Esophagus squamous epithelium (tissue), 5 donors: ENCODE measurements at regions not wholly inside any gene's neighbourhood (a gene's known extent, or its start where the extent isn't known, plus 50 kb on each side); places are given as distances from the start of the nearest gene placed in this dataset.

Experiments
- DNase-seq: peaks from one replicate; lab custom pipeline; 2025; lab: John Stamatoyannopoulos, UW
- H3K27ac ChIP-seq, 4 donors: fragments of 200-600 bp; sonication (generic); one replicate each; pipeline ENCODE4 v1.5.1; 2016 to 2019; ENCODE audit warnings: mild to moderate bottlenecking in 1 of 4
- H3K27me3 ChIP-seq, 4 donors: fragments of 200-600 bp; sonication (generic); 1 replicate in 3 of 4; 2 replicates in 1 of 4; pipeline versions ENCODE4 v1.5.1 to v1.6.0; 2017 to 2021; ENCODE audit warnings: antibody characterized with exemption in 1 of 4
- H3K36me3 ChIP-seq, 3 donors: fragments of 200-600 bp; sonication (generic); one replicate each; pipeline ENCODE4 v1.5.1; 2016 to 2019
- H3K4me1 ChIP-seq, 3 donors: fragments of 200-600 bp; sonication (generic); one replicate each; pipeline ENCODE4 v1.5.1; 2017 to 2019
- H3K4me3 ChIP-seq, 4 donors: fragments of 200-600 bp; sonication (generic); 1 replicate in 3 of 4; 2 replicates in 1 of 4; pipeline ENCODE4 v1.5.1; 2016 to 2019; ENCODE audit warnings: mild to moderate bottlenecking in 2 of 4, moderate library complexity in 1 of 4
- H3K9me3 ChIP-seq, 3 donors: fragments of 200-600 bp; sonication (generic); one replicate each; pipeline ENCODE4 v1.5.1; 2016 to 2019
- CTCF ChIP-seq, 6 experiments: fragments of 450-650 bp in 4 of 6; fragments of 200-600 bp in 2 of 6; sonication (generic) in 2 of 6; IDR thresholded peaks; one replicate each; pipeline ENCODE4 v1.5.1; 2016 to 2019; ENCODE audit warnings: antibody characterized with exemption in 6 of 6, mild to moderate bottlenecking in 4 of 6, moderate library complexity in 4 of 6
- POLR2A ChIP-seq, 4 donors: fragments of 450-650 bp; IDR thresholded peaks; one replicate each; pipeline ENCODE4 v1.6.1; 2017; ENCODE audit warnings: antibody characterized with exemption in 4 of 4, mild to moderate bottlenecking in 4 of 4, moderate library complexity in 3 of 4
- WGBS, 2 donors: methylation state at CpG; one replicate each; pipeline ENCODE4 v1.1.5; 2018; 5-methylcytosine and 5-hydroxymethylcytosine counted together
- intact Hi-C: fragments of 100-400 bp; cut with DNase I; formaldehyde crosslinking; loops from one replicate; pipeline ENCODE4 v1.15.0; 2022
- donor health status: DM: yes; HTN: yes; CAD: no.

DNA sequence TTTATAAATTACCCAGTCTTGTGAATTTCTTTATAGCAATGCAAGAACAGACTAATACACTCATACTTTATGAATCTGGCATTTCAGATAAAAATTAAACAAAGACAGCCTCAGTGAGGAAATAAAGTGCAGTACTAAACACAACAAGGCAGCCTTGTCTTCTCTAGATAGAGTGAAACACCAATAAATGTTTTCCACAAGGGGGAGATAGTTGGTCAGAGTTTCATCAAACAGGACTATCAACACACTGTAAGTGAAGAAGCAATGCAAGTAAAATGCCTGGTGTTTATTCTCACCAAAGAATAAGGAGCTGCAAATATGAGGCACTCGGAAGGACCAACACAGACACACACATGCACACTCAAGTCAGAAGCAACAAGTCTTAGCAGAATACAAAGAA lies 62.8 kb downstream of the FAM9B start:
- no peaks in the 10 kb centered on the region for H3K36me3 ChIP-seq
- H3K4me3 ChIP-seq, result no peak overlapping the region
- 33 to 53% methylated on average over 1 of the region's 1 CpG for WGBS, 2 donors
- no peak for TF ChIP-seq POLR2A (IDR thresholded peaks at IDR 0.05)
- TF ChIP-seq CTCF (IDR thresholded peaks at IDR 0.05), result peak in 5 of 6 experiments; percentile 23 to 54 (median 36)
- no peaks in the 10 kb centered on the region for H3K27me3 ChIP-seq
- intact Hi-C loops, result no loop called here
- no peaks in the 10 kb centered on the region for H3K4me1 ChIP-seq
- no peak for DNase-seq
- H3K9me3 ChIP-seq, result no peaks in the 10 kb centered on the region
- no peak overlapping the region for H3K27ac ChIP-seq

DNA sequence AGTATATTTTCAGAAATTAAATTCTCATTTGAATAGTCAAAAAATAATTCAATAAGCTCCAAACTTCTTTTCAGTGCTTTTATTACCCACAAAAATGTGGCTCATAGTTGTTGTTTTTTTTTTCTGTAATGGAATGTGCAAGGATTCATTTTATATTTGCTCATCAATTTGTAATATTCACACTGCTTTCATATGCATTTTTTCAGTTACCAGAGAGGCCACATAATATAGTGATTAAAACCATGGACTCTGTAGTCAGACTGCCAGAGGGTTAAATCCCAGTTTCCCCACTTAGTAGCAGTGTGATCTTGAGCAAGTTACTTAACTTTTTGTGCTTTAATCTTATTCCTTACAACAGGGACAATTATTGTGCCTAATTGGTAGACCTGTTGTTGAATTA lies 64.5 kb downstream of the FAM9B start:
- intact Hi-C loops, result no loop called here
- H3K4me1 ChIP-seq, result no peaks in the 10 kb centered on the region
- TF ChIP-seq CTCF (IDR thresholded peaks at IDR 0.05) (no peak), POLR2A (IDR thresholded peaks at IDR 0.05) (no peak)
- H3K36me3 ChIP-seq, result no peaks in the 10 kb centered on the region
- no peaks in the 10 kb centered on the region for H3K9me3 ChIP-seq
- no peak overlapping the region for H3K4me3 ChIP-seq
- H3K27ac ChIP-seq, result no peak overlapping the region
- H3K27me3 ChIP-seq, result no peaks in the 10 kb centered on the region
- no peak for DNase-seq

DNA sequence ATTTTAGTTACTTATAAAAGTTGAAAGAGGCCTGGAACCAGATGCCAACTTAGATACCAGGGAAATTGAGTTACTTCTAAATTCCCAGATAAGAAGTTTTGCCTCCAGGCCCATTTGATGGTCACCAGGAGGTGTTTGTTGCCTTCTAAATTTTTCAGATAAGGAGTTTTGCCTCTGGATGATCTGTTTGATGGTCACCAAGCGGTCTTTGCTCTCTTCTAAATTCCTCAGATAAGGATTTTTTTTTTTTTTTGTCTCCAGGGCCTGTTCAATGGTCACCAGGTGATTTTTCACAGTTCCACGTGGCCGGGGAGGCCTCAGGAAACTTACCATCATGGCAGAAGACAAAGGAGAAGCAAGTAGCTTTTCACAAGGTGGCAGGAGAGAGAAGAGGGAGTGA lies 66.5 kb downstream of the FAM9B start:
- H3K4me3 ChIP-seq, result no peak overlapping the region
- 64 to 67% methylated on average over 1 of the region's 3 CpGs for WGBS, 2 donors
- H3K27me3 ChIP-seq, result no peaks in the 10 kb centered on the region
- no peaks in the 10 kb centered on the region for H3K4me1 ChIP-seq
- no peak for TF ChIP-seq POLR2A (IDR thresholded peaks at IDR 0.05)
- TF ChIP-seq CTCF (IDR thresholded peaks at IDR 0.05), result no peak
- H3K36me3 ChIP-seq, result no peaks in the 10 kb centered on the region
- DNase-seq, result no peak
- no peak overlapping the region for H3K27ac ChIP-seq
- no peaks in the 10 kb centered on the region for H3K9me3 ChIP-seq
- intact Hi-C loops, result no loop called here

GRCh38 chrX:8960957-8961468 lies 72.9 kb downstream of the FAM9B start:
- no peaks in the 10 kb centered on the region for H3K4me1 ChIP-seq
- intact Hi-C loops, result no loop called here
- TF ChIP-seq CTCF (IDR thresholded peaks at IDR 0.05) (no peak), POLR2A (IDR thresholded peaks at IDR 0.05) (no peak)
- H3K36me3 ChIP-seq, result no peaks in the 10 kb centered on the region
- H3K27ac ChIP-seq, result no peak overlapping the region
- H3K9me3 ChIP-seq, result no peaks in the 10 kb centered on the region
- H3K4me3 ChIP-seq, result no peak overlapping the region
- no peaks in the 10 kb centered on the region for H3K27me3 ChIP-seq
- 66 to 69% methylated on average over 3 of the region's 3 CpGs for WGBS, 2 donors
- DNase-seq, result no peak

GRCh38 chrX:8955511-8955910 lies 78.4 kb downstream of the FAM9B start:
- 66% methylated on average over 7 of the region's 7 CpGs; no CpG with 5 or more reads in 1 of the 2 donors for WGBS, 2 donors
- Histone ChIP-seq H3K27me3 (no peaks in the 10 kb centered on the region), H3K36me3 (no peaks in the 10 kb centered on the region), H3K9me3 (no peaks in the 10 kb centered on the region), H3K4me3 (no peak overlapping the region), H3K27ac (no peak overlapping the region), H3K4me1 (no peaks in the 10 kb centered on the region)
- intact Hi-C loops, result no loop called here
- DNase-seq, result no peak
- no peak for TF ChIP-seq CTCF (IDR thresholded peaks at IDR 0.05)
- no peak for TF ChIP-seq POLR2A (IDR thresholded peaks at IDR 0.05)
